Myocyte (in vitro differentiated cells): ENCODE measurements at regions not wholly inside any gene's neighbourhood (a gene's known extent, or its start where the extent isn't known, plus 50 kb on each side); places are given as distances from the start of the nearest gene placed in this dataset.
"Not testable (repeated sequence)": the region's sequence is repeated elsewhere in the genome, so short reads cannot be mapped to it uniquely, and the experiment has no call there.

Source experiments
- DNase-seq: peaks from one replicate; pipeline ENCODE4 v3.0.0-alpha.2; 2012; ENCODE audit warnings: low read depth

DNA sequence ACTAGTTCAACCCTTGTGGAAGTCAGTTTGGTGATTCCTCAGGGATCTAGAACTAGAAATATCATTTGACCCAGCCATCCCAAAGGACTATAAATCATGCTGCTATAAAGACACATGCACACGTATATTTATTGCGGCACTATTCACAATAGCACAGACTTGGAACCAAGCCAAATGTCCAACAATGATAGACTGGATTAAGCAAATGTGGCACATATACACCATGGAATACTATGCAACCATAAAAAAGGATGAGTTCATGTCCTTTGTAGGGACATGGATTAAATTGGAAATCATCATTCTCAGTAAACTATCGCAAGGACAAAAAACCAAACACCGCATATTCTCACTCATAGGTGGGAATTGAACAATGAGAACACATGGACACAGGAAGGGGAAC, 157.8 kb downstream of the MSN start:
- not testable (repeated sequence) for DNase-seq

DNA sequence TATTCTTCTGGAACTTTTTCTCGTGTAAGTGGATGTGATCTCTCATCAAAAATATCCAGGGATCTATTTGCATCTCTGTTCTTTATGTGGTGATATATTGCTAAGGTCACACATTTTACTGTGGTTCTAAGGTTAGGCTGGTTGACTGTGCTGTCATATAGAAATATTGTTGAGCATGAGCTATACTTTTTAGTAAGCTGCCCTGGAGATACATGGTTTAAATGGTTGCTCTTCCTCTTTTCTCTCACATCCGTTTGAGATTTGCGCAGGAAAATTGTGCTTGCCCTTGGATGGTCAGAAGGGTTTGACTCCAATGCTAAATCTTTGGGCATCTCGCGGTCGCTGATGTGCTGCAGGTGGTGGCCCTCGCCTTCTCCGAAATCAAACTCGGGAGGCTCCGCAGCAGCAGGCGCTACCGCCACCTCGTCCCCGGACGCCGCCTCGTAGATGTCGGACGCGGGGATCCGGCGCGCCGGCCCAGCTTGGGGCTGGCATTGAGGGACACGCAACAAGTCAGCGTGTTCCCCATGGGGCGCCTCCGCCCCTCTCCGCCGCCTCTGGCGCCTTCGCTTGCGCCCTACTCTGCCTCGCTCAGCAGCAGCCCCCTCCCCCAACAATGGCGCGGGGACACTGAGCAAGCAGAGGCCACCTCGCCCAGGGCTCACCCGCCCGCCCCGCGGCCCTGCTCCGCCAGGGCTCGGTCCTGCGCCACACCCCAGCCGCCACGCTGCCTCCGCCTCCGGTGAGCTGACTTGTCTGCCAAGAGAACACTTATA, 154.5 kb downstream of the MSN start:
- no peak for DNase-seq

GRCh38 chrX:65819983-65820382, 152.5 kb downstream of the MSN start:
- DNase-seq: not testable (repeated sequence)

DNA sequence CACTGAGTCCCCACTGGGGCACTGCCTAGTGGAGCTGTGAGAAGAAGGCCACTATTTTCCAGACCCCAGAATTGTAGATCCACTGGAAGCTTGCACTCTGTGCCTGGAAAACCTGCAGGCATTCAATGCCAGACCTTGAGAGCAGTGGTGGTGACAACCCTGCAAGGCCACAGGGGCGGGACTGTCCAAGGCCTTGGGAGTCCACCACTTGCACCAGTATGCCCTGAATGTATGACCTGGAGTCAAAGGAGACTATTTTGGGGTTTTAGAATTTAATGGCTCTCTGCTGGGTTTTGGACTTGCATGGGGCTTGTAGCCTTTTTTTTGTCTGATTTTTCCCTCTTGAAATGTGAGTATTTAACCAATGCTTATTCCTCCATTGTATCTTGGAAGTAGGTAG, 145.8 kb downstream of the MSN start:
- DNase-seq: no peak

GRCh38 chrX:65811558-65812228, 144.2 kb downstream of the MSN start:
- no peak for DNase-seq
